Gastrocnemius medialis (tissue), 4 donors: ENCODE measurements at regions not wholly inside any gene's neighbourhood (a gene's known extent, or its start where the extent isn't known, plus 50 kb on each side); places are given as distances from the start of the nearest gene placed in this dataset.

Source experiments
- CTCF ChIP-seq, 5 experiments: fragments of 450-650 bp in 3 of 5; fragments of 200-600 bp in 2 of 5; sonication (generic) in 2 of 5; IDR thresholded peaks in 4 of 5; conservative IDR thresholded peaks in 1 of 5; 1 replicate in 4 of 5; 2 replicates in 1 of 5; pipeline ENCODE4 v1.5.1; 2016 to 2019; ENCODE audit warnings: antibody characterized with exemption in 5 of 5, mild to moderate bottlenecking in 3 of 5, moderate library complexity in 3 of 5
- POLR2A ChIP-seq, 2 donors: fragments of 450-650 bp; IDR thresholded peaks; one replicate each; pipeline ENCODE4 v1.6.1; 2017; ENCODE audit warnings: antibody characterized with exemption in 2 of 2, mild to moderate bottlenecking in 2 of 2, moderate library complexity in 2 of 2

DNA sequence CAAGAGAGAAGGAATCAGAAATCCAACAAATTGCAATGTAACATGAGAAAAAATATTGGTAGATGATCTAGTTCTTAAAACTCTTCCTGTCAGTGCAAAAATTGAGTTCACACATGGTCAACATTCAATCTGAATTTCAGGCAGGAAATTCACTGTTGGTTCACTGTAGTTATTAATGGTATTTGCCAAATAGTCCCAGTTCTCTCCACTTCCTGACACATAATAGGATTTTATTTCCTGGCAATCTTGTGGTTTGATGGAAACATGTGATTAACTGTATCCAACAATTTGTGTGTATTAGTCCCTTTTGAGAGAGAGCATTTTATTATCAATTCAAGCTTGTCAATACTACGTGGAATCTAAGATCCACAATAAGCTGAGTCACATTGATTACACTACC is 1103.1 kb downstream of the ROBO2 start:
- TF ChIP-seq CTCF (IDR thresholded peaks at IDR 0.05 in 4 of 5, conservative IDR thresholded peaks at IDR 0.05 in 1 of 5) (no peak), POLR2A (IDR thresholded peaks at IDR 0.05) (no peak)
